Activated CD4-positive, CD25-positive, alpha-beta regulatory T cell treated with anti-CD3 and anti-CD28 coated beads, Interleukin-2, amount 50 U/mL, for 72 hours (primary cell): ENCODE measurements at regions not wholly inside any gene's neighbourhood (a gene's known extent, or its start where the extent isn't known, plus 50 kb on each side); places are given as distances from the start of the nearest gene placed in this dataset.

Experiments used
- DNase-seq: peaks from one replicate; pipeline ENCODE4 v3.0.0; 2021

DNA sequence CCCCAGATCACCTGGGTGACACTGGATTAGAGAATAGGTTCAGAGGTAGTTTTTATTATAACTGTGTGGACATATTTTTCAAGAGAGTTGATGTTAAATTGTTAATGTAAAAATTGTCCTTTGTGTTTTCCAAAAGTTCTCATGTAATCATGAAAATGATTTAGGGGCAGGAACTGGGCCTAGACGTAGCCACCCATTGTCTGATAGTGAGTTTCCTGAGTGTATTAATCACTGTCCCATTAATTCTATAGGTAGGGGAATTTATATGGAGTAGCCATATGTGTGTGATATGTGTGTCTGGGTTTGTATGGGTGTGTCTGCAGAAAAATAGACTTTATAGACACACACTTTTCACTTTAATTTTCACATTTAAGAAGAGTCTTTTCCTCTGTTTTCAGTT is 144.6 kb upstream of the RAI14 start:
- DNase-seq, result no peak

DNA sequence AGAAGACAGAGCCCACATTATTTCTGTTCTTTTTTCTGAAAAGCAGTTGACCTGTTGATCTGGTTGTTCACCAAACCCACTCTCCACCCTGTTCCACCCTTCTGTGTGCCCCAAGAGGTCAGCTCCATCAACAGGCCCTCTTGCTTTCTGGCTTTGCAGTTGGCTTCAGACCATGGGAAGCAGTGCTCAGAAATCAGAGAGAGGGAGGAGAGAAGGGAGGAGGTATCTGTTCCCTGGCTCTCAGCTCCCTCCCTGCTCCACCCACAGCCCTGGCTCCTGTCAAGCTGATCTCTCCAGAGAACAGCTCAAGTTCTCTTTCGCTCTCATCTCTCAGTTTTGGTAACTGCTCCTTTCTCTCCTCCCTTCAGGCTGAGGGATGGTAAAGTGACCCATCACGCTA is 144.2 kb upstream of the RAI14 start:
- DNase-seq, result no peak

DNA sequence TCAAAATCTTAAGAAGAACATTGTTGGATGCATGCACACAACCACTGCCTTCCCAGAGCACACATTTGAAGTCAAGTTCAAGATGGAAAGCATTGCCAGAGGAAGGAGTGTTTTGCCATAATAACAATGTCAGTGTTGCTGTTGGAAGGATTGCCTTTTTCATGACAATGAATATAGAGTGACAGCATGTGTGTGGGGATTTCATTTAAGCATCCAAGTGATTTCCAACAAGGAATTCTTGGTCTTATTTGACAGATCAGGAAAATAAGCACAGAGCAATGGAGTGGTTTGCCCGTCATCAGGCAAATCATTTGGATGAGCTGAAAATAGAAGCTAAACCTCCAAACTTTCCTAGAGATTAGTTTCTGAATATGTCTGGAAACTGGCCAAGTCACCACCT is 140.0 kb upstream of the RAI14 start:
- no peak for DNase-seq

DNA sequence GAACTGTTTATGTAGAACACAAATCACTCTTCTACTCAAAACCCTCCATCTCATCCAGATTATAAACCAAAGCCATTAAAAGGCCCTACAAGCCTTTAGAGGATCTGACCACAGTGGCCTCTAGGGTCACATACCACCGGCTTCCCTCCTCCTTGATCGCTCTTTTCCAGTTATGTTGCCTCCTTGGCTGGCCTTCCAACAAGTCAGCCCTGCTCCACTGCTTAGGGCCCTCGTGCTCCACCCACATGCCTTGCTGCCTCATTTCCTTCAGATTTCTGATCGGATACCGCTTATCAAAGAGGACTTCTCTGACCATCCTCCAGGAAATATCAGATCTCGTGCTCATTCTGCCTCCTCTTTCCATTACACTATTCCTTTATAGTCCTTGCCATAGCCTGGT is 139.4 kb upstream of the RAI14 start:
- no peak for DNase-seq

DNA sequence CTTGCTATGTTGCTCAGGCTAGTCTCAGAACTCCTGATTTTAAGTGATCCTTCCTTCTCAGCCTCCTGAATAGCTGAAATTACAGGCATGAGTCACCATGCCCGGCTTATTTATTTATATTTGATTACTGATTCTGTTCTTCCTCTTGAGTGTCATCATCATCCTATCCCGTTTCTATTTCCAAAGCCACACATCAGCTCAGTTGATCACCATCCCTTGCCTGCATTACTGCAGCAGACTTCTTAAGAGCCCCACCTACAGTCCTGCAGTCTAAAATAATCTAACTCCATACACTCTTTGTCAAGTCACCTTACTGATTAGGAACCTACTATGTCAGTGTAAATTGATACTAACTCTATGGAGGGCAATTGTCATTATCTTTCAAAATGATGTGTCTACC is 138.9 kb upstream of the RAI14 start:
- no peak for DNase-seq

DNA sequence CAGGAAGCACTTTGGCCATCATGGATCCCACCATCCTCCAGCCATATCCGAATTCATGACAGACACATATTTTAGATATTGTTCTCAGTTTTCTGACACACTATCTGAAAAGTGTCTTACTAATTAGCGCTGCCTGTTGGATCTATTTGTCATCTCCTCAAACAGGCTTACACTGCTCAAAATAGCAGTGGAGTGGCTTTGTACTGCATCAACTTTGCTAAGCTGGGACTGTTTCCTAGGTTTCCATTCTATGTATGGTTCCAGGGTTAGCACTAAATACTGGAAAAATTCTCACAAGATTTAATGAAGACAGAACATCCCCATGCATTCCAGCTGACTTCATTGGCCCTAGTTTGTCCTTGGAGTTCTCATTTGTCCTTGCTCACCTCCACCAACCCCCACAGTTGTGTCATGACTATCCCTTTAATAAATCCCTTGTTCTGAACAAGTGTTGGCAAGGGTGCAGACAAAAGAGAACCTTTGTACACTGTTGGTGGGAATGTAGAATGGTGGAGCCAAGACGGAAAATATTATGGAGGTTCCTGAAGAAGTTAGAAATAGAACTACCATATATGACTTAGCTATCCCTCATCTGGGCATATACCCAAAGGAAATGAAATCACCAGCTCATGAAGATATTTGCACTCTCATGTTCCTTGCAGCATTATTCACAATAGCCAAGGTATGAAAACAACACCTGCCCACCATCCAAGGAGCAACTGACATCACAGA is 136.5 kb upstream of the RAI14 start:
- no peak for DNase-seq

DNA sequence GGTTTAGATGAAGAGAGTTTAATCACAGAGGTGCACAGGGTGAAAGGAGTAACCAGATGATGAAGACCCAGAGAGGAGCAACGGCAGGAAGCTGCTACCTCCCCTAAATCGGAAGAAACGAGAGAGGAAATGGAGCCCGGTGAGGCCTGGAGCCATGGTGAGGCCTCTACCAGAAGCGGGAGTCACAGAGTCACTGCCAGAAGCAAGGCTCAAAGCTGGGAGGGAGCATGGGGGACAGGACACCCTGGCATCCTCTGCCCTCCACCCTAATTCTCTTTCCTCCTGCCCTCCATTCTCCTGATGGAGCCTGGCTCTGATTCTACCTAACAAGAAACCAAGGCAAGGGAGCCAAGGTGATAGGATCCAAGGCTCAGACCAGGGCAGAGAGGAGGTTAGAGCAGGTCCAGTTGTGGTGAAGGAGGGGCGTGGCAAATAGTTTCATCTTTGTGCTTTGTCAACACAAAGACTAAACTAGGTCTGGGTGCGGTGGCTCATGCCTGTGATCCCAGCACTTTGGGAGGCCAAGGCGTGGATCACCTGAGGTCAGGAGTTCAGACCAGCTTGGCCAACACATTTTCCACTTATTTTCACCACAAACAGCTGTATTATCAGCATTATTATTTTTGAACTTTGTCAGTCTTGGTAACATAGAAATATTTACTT is 134.4 kb upstream of the RAI14 start:
- no peak for DNase-seq

DNA sequence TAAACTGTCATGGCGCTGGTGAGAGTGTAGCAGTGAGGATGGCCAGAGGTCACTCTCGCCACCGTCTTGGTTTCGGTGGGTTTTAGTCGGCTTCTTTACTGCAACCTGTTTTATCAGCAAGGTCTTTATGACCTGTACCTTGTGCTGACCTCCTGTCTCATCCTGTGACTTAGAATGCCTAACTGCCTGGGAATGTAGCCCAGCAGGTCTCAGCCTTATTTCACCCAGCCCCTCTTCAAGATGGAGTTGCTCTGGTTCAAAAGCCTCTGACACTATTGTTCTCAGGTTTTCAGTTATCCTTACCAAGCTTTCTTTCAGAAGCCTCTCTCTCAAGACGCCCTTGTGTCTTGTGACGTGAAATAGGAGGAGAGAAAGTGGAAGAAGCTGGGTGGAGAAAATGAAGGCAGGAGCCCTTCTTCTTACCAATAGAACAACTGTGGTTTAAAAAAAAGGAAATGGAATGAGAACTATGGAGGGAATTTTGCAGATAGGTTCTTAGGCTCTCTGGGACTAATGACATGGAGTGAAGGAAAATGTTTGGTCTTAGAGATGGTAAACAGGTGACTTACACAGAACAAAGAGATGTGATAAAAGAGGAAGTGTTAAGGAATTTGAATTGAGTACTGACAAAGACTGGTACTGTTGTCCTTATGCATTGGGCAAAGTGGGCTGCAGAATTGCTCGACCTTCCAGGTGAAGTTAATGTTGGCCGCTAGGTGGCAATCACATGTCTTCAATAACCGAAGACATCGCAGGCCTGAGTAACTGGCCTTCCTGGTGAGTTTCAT is 133.3 kb upstream of the RAI14 start:
- peak; percentile 35 for DNase-seq

DNA sequence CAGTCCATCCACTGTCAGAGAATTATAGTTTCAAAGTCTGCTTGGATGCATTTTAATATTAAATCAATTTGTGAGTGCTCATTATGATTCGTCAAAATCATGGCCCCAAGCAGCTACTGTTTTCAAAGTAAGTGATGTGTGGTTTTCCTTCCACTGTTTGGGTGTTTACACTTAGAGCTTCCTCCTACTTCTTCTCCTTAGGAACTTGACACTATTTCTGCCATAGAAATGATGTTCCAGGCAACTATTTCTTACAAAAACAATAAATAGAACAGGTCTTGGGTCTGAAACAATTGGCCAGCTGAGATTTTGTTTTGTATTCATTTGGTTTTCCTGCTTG is 132.8 kb upstream of the RAI14 start:
- no peak for DNase-seq

DNA sequence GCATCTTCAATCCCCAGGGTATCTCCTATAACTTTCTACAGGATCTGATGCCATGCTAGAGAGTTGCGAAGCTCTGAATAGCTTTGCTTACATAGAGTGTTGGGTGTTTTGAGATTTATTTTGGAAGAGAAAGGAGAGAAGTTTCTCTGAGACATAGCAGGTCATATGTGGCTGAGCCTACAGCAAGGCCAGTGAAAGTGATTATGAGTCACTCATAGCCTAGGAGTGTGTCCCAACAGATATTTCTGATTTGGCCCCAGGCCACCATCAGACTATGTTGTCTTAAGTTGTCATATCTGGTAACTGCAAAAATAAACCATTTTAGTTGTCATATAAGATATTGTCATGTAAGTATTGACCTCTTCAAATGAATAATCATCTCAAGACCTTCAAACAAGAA is 132.0 kb upstream of the RAI14 start:
- no peak for DNase-seq

DNA sequence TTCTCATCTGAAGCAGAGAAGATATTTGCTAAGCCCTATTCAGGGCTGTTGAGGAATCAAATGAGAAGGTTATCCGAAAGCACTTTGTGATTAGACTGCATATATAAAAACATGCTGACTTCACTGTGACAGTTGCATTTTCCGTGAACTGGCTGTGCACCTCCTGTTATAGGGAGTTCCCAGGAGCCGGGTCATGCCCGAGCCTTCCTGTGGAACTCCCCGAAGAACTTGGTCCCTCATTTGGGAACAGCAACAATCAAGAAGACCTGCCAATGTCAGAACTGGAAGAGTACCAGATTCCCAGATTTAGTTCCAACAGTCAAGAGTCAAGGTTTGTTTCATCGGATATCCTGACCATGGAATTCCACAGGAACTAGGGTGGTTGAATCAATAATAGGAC is 130.4 kb upstream of the RAI14 start:
- DNase-seq, result no peak

DNA sequence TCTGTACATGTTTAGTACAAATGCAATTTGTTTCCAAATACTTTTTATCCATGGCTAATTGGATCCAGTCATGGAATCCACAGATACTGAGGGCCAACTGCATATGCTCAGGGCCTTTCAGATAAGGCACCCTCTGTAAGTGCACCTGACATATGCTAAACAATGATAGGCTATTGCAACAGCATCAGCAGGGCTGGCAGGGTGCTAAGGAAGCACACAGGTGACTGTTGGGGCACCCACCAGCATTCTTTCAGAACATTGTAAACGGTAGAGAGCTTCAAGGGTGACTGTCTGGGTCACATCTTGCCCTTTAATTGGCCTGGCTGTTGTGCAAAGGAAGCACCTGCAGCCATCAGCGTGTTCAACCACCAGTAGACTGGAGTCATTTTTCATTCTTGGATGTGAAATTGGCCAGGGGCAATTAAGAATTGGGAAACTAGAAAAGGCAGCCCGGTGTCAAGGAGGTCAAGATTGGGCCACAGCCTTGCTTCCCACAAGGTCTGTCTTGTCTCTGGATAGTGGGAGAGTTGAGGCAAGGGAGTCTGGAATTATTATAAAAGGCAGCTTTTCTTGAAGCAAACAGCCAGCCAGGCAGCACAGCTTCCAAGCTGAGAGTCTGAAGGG is 129.3 kb upstream of the RAI14 start:
- DNase-seq, result no peak

DNA sequence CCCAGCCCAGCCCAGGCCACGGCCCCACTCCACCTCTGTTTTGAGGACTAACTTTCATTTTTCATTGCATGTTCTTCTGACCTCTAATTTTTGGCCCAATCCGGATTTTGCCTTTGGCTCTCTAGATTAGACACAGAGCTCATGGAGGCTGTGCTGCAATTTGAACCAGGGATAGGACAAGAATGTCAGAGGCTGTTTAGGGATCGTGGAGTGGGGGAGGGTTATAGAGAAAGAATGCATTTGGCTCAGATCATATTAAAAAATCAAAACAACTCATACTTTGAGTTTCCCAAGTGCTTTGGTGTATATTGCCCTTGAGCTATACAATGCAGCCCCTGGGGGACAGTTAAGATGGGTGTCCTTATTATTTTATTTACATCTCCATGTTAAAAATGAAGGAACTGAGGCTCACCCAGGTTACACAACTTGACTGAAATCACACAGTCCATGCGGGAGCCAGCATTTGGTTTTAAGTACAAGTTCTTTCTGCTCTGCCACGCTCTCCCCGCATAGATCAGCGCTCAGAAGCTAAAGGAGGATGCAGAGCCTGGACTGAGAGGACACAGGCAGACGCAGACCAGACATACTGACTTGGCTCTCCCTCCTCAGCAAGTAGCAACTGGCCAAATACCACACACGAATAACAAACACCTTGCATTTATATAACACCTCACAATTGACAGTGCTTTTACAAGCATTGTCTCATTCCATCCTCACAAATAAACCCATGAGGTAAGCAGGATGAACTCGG is 126.4 kb upstream of the RAI14 start:
- DNase-seq, result no peak

DNA sequence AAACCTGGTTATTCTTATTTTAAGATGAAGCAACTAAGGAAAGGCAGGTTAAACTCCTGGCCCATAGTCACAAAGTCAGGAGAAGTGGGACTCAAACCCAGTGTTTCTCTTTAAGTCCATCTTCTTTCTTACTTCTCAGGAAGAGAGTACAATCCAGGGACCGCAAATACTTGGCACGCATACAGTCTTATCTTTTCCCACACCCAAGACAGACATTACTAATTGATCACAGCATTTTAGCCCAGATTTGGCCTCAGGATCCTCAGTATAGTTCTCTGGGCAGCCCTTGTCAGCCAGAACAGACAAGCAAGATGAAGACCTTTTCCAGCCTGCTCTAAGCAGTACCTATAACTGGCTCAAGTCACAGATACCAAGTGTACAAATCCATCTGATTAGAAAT is 125.5 kb upstream of the RAI14 start:
- no peak for DNase-seq

DNA sequence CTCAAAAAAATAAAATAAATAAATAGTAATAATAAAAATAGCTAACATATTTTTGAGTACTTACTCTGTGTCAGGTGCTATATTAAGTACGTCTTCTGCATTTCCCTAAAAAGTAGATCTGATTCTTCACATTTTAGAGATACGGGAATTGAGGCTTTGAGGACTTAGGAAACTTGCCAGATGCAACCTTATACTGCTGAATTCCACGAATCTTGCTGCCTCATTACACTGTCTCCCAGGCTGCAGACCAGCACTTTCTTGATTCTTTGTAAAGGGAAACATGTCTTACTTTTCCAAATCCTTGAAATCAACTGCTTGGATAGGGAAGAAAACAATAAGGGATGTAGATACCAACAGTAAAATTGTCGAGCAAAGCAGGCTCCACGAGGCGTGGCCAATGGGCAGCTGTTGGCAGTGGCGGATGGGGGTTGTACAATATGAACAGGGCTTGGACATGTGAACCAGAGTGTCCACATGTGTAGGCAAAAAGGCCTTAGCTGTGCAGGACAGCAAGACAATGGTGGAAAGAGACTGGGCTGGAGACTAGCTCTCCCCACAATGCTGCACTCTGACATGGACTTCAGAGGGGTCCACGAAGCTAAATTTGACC is 124.3 kb upstream of the RAI14 start:
- DNase-seq, result no peak

DNA sequence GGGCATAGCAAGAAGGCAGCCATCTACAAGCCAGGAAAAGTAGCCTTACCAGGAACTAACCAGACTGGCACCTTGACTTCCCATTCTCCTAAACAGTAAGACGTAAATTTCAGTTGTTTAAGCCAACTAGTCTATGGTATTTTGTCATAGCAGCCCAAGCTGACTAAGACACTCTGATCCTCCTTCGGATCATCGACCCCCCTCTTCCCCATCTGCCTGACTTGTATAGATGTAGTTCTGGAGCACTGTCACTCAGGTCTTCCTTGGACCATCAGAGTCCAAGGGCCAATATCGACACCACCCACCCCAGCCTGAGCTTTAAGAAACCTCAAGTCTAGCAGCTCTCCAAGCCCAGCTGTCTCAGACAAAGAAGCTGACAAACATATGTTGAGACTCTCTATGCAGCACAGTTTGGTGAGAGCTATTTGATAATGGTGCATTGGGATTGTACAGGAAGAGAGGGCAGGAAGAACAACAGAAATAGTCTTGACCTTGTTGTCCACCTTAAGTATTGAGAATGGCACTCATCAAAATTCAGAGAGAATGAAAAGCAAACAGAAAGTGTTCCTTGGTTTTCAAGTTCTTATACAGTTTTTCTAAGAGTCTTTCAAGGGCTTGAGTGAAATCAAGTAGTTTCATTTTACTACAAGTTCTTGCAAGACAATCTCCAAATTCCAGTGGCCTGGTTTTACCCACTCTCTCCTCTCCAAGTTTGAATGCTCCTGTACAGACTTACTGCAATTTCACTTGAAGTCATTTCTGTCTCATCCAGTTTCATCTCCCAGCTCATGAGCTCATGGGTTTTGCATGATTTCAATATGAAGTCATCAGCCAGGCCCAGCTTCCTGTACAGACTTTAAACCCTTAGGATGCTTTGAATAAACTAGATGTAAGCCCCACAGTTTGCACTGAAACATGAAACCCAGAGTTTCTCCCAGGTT is 122.3 kb upstream of the RAI14 start:
- no peak for DNase-seq

DNA sequence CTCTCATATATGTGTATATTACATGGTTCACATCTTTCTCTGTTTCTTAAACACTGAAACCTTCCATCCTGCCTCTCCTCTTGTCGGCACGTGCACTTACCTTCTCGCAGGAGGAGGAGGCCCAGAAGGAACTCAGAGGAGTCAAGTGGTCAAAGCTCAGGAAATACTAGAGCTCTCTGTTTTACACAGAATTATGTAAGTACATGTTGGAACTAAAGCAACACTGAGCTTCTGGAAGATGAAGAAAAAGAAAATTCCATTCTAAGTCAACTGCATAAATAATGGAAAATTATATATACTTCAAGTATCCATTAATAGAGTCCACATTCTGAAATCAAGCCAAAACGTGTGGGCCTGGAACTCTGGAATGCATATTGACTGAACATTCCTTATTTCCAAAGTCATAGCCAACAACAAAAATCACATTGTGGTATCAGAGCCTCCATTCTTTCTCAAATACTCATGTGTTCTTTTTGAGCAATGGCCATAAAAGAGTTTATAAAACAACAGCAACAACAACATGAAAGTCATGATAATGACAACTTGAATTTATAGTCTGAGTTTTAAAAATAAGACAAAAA is 121.5 kb upstream of the RAI14 start:
- DNase-seq, result no peak

DNA sequence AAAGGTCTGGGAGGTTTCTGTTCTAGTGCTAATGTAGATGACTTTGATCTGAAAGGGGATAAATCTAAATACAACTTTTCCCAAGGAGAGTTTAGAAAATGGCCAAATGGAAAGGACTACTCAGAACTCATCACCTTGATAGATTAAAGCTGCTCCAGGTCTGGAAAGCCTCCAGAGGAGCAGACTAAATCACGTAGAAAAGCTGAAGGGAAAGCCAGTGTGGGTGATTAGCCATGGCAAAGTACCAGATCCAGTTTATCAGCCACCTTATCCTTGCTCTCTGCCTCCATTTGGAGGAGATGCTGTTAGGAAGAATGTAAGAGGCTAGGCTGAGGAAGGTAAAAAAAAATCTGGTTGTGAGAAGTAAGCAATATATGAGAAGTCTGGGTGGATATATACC is 120.7 kb upstream of the RAI14 start:
- no peak for DNase-seq

DNA sequence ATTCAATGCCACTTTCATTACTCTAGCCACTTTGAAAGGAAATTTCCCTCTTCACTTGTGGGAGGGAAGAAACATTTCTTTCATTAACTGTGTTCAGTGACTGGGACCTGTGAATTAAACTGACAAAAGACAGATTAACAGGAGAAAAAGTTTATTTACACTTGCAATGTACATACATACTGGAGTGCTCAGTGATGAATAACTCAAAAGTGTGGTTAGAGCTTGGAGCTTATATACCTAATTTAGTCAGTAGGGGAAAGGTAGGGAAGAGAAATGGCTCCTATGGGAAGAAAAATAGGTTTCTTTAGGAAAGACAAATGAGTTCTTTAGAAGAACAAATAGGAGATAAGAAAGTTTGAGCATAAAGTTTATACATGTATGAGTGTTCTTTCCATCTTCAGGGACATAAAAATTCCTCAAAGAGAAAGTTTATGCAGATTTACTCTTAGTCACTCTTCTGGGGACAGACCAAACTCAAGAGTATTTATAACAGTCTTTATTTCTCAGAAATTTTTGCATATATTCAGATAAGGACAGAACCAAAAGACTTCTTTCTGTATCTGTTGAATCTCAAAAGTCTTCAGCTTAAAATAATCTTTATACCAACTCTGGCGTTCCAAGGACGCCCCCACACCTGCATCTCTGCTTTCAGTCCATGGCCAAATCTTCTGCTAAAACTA is 120.0 kb upstream of the RAI14 start:
- DNase-seq, result no peak

DNA sequence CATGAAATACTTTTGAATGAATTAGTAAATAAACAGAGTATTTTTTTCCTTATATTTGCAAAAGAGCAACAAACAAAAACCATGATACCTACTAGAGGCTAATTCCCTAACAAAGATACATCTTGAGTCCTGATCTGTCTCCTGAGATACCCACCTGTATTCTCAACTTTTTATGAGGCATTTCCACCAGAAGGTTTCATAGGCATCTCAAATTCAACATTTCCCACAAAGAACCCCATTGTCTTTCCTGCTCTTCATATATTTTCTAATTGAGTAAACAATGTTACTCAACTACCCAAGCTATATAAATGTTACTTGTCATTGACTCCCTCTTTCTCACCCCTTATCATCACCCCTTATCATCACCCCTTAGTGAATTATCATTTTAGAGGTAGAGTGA is 119.4 kb upstream of the RAI14 start:
- no peak for DNase-seq
